Esophagus muscularis mucosa (tissue), 4 donors: ENCODE measurements at regions not wholly inside any gene's neighbourhood (a gene's known extent, or its start where the extent isn't known, plus 50 kb on each side); places are given as distances from the start of the nearest gene placed in this dataset.

Experiments
- DNase-seq: peaks from one replicate; pipeline ENCODE4 v3.0.0-alpha.2; 2017; ENCODE audit errors: extremely low spot score
- H3K27ac ChIP-seq, 4 donors: fragments of 200-600 bp; sonication (generic); replicated peaks in 1 of 4; 1 replicate in 3 of 4; 2 replicates in 1 of 4; pipeline ENCODE4 v1.5.1; 2016 to 2019; ENCODE audit warnings: mild to moderate bottlenecking in 1 of 4
- H3K27me3 ChIP-seq, 4 donors: fragments of 200-600 bp; sonication (generic); one replicate each; pipeline versions ENCODE4 v1.5.1 to v1.6.0; 2016 to 2019
- H3K36me3 ChIP-seq, 4 donors: fragments of 200-600 bp; sonication (generic); one replicate each; pipeline ENCODE4 v1.5.1; 2016 to 2019
- H3K4me1 ChIP-seq, 4 donors: fragments of 200-600 bp; sonication (generic); one replicate each; pipeline ENCODE4 v1.5.1; 2016 to 2019
- H3K4me3 ChIP-seq, 4 donors: fragments of 200-600 bp; sonication (generic); 1 replicate in 2 of 4; 2 replicates in 2 of 4; pipeline ENCODE4 v1.5.1; 2016 to 2019; ENCODE audit warnings: mild to moderate bottlenecking in 4 of 4, moderate library complexity in 1 of 4
- H3K9me3 ChIP-seq, 4 donors: fragments of 200-600 bp; sonication (generic); 1 replicate in 3 of 4; 2 replicates in 1 of 4; pipeline ENCODE4 v1.5.1; 2016 to 2019
- CTCF ChIP-seq, 3 experiments: fragments of 200-600 bp in 2 of 3; fragments of 450-650 bp in 1 of 3; sonication (generic) in 2 of 3; IDR thresholded peaks; one replicate each; pipeline ENCODE4 v1.5.1; 2017 to 2019; ENCODE audit warnings: antibody characterized with exemption in 3 of 3, mild to moderate bottlenecking in 2 of 3, moderate library complexity in 1 of 3
- EP300 ChIP-seq: sonication (generic); formaldehyde crosslinking; IDR thresholded peaks from one replicate; pipeline ENCODE4 v1.6.1; 2017; ENCODE audit warnings: antibody characterized with exemption
- POLR2A ChIP-seq: fragments of 450-650 bp; IDR thresholded peaks from one replicate; pipeline ENCODE4 v1.6.1; 2017; ENCODE audit warnings: antibody characterized with exemption, moderate library complexity, mild to moderate bottlenecking, low read depth
- POLR2AphosphoS5 ChIP-seq, 2 donors: sonication (generic); formaldehyde crosslinking; IDR thresholded peaks; one replicate each; pipeline ENCODE4 v1.6.1; 2017; ENCODE audit warnings: antibody characterized with exemption in 2 of 2
- WGBS: methylation state at CpG from one replicate; pipeline ENCODE4 v1.1.5; 2018; 5-methylcytosine and 5-hydroxymethylcytosine counted together
- intact Hi-C: fragments of 100-400 bp; cut with DNase I; formaldehyde crosslinking; loops from one replicate; pipeline ENCODE4 v1.15.1; 2023

GRCh38 chr20:40305303-40305702 is 383.7 kb downstream of the MAFB start:
- H3K4me3 ChIP-seq = no peak overlapping the region
- no peak overlapping the region for H3K27ac ChIP-seq
- peaks cover 0 to 9% (median 6%) of the 10 kb centered on the region in 4 donors for H3K4me1 ChIP-seq
- no peaks in the 10 kb centered on the region for H3K9me3 ChIP-seq
- peak; percentile 45 for DNase-seq
- H3K36me3 ChIP-seq = no peaks in the 10 kb centered on the region
- 86% methylated on average over 2 of the region's 2 CpGs for WGBS
- intact Hi-C loops = no loop called here
- no peaks in the 10 kb centered on the region for H3K27me3 ChIP-seq
- TF ChIP-seq POLR2AphosphoS5 (IDR thresholded peaks at IDR 0.05) (no peak), CTCF (IDR thresholded peaks at IDR 0.05) (no peak), EP300 (no peak), POLR2A (no peak)

- Histone ChIP-seq H3K9me3 (no peaks in the 10 kb centered on the region), H3K27me3 (no peaks in the 10 kb centered on the region), H3K4me1 (peaks cover 0 to 9% (median 6%) of the 10 kb centered on the region in 4 donors), H3K27ac (no peak overlapping the region), H3K36me3 (no peaks in the 10 kb centered on the region), H3K4me3 (no peak overlapping the region)
- TF ChIP-seq POLR2AphosphoS5 (IDR thresholded peaks at IDR 0.05) (no peak), POLR2A (no peak), CTCF (IDR thresholded peaks at IDR 0.05) (no peak), EP300 (no peak)
- intact Hi-C loops = no loop called here
- WGBS = 85% methylated on average over 5 of the region's 5 CpGs
- no peak for DNase-seq
Measured at GRCh38 chr20:40304119-40304613, 384.9 kb downstream of the MAFB start.

- no peak overlapping the region for H3K4me3 ChIP-seq
- no peaks in the 10 kb centered on the region for H3K27me3 ChIP-seq
- no peak for DNase-seq
- H3K36me3 ChIP-seq = no peaks in the 10 kb centered on the region
- H3K4me1 ChIP-seq = peaks cover 0 to 21% (median 18%) of the 10 kb centered on the region in 4 donors
- no peak overlapping the region for H3K27ac ChIP-seq
- peaks cover 0 to 7% (median 5%) of the 10 kb centered on the region in 4 donors for H3K9me3 ChIP-seq
- WGBS = 59% methylated on average over 1 of the region's 1 CpG
- no peak for TF ChIP-seq POLR2A
- TF ChIP-seq POLR2AphosphoS5 (IDR thresholded peaks at IDR 0.05) = no peak
- no peak for TF ChIP-seq EP300
- TF ChIP-seq CTCF (IDR thresholded peaks at IDR 0.05) = no peak
- intact Hi-C loops = no loop called here
Measured at GRCh38 chr20:40294747-40295146, 394.3 kb downstream of the MAFB start.

GRCh38 chr20:40294175-40294574 is 394.9 kb downstream of the MAFB start:
- peaks cover 0 to 21% (median 18%) of the 10 kb centered on the region in 4 donors for H3K4me1 ChIP-seq
- intact Hi-C loops = no loop called here
- H3K4me3 ChIP-seq = no peak overlapping the region
- no peak for TF ChIP-seq CTCF (IDR thresholded peaks at IDR 0.05)
- no peak for TF ChIP-seq POLR2A
- TF ChIP-seq EP300 = no peak
- TF ChIP-seq POLR2AphosphoS5 (IDR thresholded peaks at IDR 0.05) = no peak
- peak; percentile 70 for DNase-seq
- H3K27ac ChIP-seq = peak overlapping the region in 2 of 4 donors; percentile 0 to 34
- H3K36me3 ChIP-seq = no peaks in the 10 kb centered on the region
- peaks cover 0 to 7% (median 5%) of the 10 kb centered on the region in 4 donors for H3K9me3 ChIP-seq
- H3K27me3 ChIP-seq = no peaks in the 10 kb centered on the region
- 40% methylated on average over 6 of the region's 6 CpGs for WGBS

- DNase-seq = peak; percentile 64
- Histone ChIP-seq H3K4me3 (no peak overlapping the region), H3K4me1 (peaks cover 0 to 21% (median 18%) of the 10 kb centered on the region in 4 donors), H3K9me3 (peaks cover 0 to 7% (median 5%) of the 10 kb centered on the region in 4 donors), H3K27ac (peak overlapping the region in 2 of 4 donors; percentile 0 to 34), H3K27me3 (no peaks in the 10 kb centered on the region), H3K36me3 (no peaks in the 10 kb centered on the region)
- TF ChIP-seq POLR2AphosphoS5 (IDR thresholded peaks at IDR 0.05) = no peak
- no peak for TF ChIP-seq CTCF (IDR thresholded peaks at IDR 0.05)
- TF ChIP-seq POLR2A = no peak
- no peak for TF ChIP-seq EP300
- intact Hi-C loops = no loop called here
- 17% methylated on average over 1 of the region's 1 CpG for WGBS
Measured at GRCh38 chr20:40293740-40294139, 395.3 kb downstream of the MAFB start.
